OCI-M1 (cell line): ENCODE measurements at regions not wholly inside any gene's neighbourhood (a gene's known extent, or its start where the extent isn't known, plus 50 kb on each side); places are given as distances from the start of the nearest gene placed in this dataset.

ENCODE experiments used
- DNase-seq: peaks from one replicate; lab custom pipeline; 2025; lab: John Stamatoyannopoulos, UW

DNA sequence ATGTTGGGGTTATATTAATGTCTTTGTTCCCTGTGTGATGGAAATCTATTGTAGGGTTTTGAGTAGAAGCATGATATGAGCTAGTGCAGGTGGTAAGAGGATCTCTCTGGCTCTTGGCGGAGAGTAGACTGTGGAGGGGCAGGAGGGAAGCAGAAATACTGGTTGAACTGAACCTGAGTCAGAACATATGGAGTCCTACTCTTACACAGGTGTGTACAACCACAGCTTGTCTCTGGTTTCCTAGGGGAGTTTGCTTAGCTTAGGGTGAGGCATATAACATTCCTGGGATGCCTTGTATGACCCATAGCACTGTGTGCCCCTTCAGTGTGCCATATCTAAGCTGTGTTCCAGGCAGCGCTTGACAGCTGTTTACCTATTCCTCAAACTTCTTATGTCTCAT is 97.3 kb upstream of the GCFC2 start:
- no peak for DNase-seq

DNA sequence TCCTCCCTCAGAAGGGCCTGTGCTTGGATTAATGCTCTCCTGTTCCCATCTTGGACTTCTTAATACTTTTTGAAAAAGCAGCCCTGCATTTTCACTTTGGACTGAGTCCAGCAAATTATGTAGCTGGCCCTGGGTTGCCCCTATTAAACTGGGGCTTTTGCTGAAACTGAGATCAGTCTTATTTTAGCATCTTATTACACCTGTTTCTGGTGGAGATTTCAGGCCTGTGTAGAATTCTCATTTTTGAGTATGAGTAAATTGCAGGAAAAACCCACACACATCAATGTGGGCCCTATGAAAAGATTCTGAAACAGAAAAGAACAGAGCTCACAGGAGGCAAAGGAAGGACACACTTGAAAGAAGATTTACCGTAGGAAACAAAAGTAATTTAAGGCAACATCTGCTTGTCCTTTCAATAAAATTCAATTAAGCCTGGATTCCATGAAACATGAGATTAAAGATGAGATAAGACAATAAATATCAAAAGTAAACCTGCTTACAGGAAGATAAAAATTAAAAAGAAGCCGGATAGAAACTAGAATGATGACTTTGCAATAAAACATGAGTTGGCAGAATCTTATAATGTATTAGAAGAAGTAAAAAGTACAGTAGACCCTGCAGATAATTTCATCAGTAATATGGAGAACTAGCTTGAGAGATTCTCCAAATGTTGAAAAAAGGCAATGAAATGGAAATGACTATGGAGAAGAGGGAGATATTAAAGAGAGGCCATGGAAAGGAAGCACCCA is 90.7 kb upstream of the GCFC2 start:
- DNase-seq = no peak

DNA sequence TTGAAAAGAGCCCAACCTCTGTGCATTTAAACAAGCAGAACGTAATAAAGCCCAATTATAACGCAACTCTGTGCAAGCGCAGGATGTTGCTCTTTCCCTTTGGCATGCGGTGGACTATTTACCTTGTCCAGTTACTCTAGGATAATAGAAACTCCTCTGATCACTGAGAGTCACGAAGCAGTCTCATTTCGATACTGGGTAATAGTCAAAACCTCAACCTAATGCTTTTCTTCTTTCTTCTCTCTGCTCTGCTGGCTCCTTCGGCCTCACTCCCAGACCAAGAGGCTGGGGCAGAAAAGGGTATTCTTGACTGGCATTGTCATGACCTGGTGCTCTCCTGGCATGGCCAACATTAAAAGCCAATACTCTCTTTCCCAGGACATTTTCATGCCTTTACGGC is 89.7 kb upstream of the GCFC2 start:
- DNase-seq = no peak

DNA sequence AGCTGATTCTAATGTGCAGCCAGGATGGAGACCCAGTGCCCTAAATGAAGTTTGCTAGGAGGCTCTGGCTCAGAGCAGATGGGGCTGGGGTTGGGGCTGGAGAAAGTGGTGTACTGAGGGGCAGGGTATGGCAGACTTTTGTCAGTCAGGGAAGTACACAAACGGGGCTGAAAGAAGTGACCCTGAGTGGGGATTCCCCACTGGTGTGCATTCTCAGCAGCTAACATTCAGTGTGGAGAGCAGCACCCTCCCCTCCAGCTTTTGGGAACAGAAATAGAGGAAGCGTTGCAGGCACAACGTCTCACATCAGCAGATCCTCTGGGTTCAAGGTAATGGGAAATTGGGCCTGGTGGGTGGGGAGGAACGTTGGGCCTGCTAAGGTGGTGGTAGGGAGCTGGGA is 89.1 kb upstream of the GCFC2 start:
- DNase-seq = no peak

DNA sequence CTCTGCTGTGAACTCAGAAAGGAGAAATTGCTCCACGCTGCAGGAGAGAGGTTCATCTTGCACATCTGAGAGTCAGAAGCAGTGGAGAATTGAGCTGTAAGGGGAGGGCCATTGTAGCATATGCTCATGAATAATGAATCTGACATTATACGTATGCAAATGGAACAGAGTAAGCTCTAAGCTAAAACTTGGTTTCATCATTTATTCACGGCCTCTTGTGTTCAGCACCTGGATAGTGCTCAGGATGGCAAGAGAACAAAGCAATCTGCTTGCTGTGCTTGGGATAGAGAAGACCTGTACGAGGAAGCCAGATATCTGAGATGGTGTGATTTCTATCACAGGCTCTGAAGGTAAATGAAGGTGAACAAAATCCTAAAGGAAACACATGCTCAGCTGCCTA is 87.9 kb upstream of the GCFC2 start:
- no peak for DNase-seq

DNA sequence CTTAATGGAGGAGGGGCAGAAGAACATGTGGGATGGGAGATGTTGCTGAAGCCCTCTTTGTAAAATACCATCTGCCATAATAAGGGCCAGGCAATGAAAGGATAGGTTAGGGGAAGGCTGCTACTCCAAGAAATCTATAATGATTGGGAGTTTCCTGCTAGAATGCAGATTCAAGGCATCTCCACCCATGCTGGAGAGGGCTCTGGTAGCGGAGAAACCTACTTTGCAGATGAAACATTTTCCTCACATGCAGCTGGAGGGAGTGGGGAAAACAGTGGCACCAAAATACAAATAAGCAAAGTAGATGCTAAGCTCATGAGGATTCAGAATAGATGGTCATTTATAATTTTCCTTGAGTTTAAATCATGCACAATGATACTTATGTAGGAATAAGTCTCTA is 82.3 kb upstream of the GCFC2 start:
- DNase-seq = no peak

DNA sequence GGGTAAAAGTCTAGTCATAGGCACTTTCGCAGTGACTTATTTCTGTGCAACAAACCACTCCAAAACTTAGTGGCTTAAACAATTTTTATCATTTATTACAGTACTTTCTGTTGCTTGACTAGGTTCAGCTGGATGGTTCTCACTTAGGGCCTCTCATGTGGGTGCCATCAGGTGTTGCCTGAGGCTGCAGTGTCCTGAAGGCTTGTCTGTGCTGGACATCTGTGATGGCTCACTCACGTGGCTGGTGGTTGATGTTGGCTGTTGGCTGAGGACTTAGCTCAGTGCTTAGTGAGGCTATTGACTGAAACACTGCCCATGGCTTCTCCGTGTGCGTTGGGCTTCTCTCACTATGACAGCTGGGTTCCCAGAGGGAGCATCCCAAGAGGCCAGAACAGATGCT is 81.4 kb upstream of the GCFC2 start:
- no peak for DNase-seq

DNA sequence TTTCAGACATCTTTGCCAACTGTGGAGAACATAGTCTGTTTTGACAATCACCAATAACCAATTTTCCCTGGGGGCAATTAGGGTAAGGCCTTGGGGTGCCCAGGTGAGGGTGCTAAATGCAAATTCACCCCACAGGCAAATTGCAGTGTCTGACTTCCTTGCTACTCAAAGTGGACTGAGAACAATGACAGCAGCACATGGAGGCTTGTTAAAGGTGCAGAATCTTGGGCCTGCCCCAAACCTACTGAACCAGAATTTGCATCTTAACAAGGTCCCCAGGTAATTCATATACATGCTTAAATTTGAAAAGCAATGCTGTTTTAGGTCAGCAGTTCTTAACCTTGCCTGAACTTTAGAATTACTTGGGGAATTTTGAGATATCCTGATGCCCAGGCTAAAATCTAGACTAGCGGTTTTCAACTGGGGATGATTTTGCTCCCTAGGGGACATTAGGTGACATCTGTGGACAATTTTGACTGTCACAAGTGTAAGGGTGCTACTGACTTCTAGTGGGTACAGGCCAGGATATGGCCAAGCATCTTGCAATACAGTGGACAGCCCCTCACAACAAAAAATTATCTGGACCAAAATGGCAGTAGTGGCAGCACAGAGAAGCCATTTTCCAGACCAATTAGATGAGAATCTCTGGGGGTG is 80.2 kb upstream of the GCFC2 start:
- no peak for DNase-seq

DNA sequence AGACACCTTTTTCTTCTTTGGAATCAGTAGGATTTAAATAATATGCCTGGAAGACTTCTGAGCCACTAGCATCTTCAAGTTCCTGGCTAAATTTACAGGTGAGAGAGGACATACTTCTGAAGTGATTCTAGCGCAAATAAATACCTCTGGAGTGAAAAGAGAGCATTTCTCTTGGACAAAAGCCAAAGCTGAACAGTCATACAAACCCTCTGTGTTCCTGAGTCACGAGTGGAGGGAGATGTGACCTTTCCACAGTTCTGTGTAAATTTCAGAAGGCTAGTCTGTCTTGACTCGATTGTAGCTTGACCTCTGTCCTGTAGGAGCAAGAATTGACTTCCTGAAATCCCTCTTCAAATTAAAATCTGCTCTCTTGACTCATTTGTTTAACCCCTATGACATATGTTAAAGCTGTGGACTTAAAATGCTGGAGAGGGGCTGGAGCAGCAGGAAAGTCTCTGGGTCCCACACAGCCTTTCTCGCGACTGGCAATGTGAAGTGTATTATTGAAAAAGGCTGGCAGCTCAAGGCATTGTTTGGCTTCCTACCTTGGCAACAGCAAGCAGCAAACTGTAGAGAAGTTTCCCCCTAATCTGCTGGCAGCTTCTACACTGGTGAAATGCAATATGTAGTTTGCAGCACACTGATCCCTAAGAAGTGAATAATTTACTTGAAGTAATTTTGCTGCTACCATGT is 79.6 kb upstream of the GCFC2 start:
- DNase-seq = no peak

DNA sequence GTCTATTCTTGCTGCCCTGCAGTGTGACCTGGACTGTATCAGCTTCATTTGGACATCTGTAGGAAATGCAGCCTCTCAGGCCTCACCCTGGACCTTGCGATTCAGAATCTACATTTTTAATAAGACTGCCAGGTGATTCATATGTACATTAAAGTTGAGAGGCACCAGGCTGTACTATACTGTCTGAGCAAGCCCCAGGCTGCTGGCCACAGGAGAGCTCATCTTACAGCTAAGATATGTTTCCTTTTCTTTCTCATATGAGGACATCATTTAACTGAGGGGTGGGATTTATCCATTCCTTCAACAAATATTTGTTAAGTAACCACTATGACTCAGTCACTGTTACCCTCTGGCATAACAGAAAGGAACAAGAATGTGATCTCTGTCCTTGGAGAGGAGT is 78.2 kb upstream of the GCFC2 start:
- DNase-seq = no peak

DNA sequence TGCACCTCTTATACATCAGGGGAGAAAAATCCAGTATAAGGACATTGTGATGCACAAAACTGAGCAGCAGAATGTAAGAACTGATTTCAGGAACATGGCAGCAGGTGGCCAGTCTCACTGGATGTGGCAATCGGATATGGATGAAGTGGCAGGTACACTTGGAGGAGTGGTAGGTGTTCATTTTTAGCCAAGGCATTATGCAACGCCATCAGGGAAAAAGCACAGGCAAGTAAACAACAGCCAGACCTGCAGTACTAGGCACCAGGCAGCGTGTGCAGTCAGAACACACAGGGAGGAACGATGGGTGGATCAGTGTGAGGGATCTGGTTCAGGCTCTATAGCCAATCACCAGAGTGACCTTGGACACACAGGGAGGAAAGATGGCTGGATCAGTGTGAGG is 77.4 kb upstream of the GCFC2 start:
- DNase-seq = no peak

DNA sequence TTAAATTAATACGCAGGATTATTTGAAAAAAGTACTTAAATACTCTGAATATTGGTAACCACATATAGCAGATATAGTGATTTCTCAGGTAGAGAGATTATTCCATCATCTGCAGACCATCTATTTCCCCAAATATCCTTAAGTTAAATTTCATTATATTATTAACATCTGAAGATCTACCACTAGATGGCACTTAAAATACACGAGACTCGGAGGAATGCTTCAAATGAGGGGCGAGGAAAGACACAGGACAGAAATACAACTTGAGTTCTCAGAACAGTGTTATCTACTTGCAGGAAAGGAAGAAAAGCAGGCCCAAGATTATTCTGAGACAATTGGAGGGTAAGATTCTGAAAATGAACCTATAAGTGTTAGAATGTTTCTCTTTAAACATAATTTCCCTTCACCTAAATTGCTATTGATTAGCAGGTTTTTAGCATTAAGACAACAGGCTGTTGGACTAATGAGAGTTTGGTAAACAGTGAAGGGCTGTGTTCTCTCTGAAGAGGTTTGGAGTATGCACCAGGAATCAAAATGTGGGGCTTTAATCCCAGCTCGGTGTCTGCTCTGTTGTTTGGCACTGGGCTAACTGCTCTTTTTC is 76.9 kb upstream of the GCFC2 start:
- DNase-seq = peak; percentile 64

DNA sequence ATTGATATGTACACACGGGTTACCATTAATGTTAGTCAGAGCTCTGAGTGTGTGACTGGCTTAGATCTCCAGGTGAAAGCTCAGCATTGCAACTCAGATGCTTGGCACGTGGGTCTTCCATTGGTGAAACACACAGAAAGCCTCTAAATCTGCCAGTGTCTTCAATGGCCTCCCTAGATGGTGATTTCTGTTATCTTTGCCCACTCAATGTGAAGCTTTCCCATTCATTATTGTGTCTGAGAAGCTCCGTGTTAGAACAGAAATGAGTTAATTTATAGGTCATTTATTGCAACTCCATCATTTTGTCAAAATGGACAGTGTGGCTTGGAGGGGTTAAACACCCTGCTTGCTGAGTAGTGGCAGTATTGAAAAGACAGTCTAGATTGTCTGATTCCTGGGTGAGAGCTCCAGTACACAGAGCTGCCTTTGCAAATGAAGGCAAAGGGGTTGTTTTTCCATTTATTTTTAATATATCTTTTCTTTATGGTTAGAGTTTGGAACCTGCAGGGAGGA is 64.7 kb upstream of the GCFC2 start:
- no peak for DNase-seq

DNA sequence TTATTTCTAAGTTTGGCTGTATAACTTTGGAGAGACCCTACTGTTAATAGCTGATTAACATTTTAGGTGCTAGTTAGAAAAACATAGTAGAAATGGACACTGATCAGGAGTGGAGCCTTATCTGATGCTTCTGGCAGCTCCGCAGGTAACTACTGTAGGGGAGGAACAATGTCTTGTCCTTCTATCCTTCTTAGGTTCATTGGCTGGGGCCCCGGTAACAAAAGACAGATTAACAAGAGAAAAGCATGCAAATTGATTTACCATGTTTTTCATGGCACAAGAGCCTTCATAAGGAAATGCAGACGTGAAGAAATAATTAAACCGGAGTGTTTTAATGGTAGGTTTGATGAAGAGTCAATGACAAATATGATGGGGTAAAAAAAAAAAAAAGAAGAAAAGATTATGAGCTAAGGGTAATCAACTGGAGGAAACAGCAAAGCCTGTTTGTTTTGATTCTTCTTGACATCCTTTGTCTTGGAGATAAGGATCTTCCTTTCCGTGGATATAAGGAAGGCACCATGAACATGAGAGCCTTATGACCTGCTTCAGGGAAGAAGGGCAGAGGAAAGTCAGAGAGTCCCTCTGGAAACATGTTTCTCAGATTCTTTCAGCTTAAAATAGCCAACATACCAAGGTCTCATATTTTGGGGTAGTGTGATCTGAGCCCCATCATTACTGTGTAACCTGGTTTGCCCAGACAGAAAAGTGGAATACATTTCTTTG is 62.4 kb upstream of the GCFC2 start:
- no peak for DNase-seq

DNA sequence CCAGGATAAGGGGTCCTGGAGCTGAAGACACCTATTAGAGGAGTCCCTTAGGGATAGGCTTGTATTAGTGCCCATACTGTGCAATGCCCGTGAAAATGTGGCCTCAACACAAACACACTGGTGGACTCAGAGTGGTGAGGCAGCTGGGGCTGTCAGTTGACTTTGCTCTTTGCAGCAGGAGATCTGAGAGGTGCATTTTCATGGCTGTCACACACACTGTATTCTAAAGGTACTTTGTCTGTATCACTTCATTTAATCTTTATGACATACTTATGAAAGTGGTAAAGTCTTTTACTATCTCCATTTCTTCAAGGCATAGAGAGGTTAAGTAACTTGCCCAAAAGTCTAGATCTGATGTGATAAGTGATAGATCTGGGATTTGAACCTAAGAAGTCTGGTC is 55.1 kb upstream of the GCFC2 start:
- DNase-seq = no peak

DNA sequence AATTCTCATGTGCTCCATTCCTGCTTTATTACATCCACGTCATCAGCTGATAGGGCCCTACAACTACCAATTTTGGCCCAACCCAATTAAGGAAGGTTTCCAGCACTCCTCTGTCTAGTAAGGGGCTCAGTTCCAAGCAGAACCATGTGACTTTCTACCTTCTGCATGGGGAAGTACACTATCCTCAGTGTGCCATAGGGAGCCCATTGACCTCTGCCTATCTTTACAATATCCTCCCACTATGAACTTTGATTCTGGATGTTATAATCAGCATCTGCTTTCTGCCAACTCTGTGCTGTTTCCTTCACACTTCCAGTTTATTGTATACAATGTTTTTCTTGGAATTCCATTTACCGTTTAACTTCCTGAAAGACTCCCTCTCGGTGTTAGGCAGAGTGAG is 53.9 kb upstream of the GCFC2 start:
- DNase-seq = no peak
